NT2/D1 (cell line): ENCODE measurements at regions not wholly inside any gene's neighbourhood (a gene's known extent, or its start where the extent isn't known, plus 50 kb on each side); places are given as distances from the start of the nearest gene placed in this dataset.

Source experiments
- YY1 ChIP-seq: IDR thresholded peaks from 2 replicates; pipeline ENCODE4 v1.6.1; 2011; ENCODE audit not compliant: insufficient read length, insufficient read depth
- ZNF274 ChIP-seq: IDR thresholded peaks from 2 replicates; pipeline ENCODE4 v1.6.1; 2011; ENCODE audit warnings: mild to moderate bottlenecking, low read depth, low read length

GRCh38 chr5:60447488-60447920, 252.5 kb downstream of the DEPDC1B start:
- TF ChIP-seq ZNF274 (no peak), YY1 (no peak)
